Tibial nerve (tissue), 4 donors: ENCODE measurements at regions not wholly inside any gene's neighbourhood (a gene's known extent, or its start where the extent isn't known, plus 50 kb on each side); places are given as distances from the start of the nearest gene placed in this dataset.
"Not testable (repeated sequence)": the region's sequence is repeated elsewhere in the genome, so short reads cannot be mapped to it uniquely, and the experiment has no call there.

Experiments
- DNase-seq, 2 donors: peaks; one replicate each; pipeline ENCODE4 v3.0.0-alpha.2; 2019; ENCODE audit warnings: low spot score in 2 of 2
- H3K27ac ChIP-seq, 4 donors: fragments of 200-600 bp; sonication (generic) in 3 of 4; one replicate each; pipeline ENCODE4 v1.5.1; 2017 to 2019; ENCODE audit warnings: mild to moderate bottlenecking in 1 of 4
- H3K27me3 ChIP-seq, 2 donors: fragments of 200-600 bp; sonication (generic) in 1 of 2; one replicate each; pipeline versions ENCODE4 v1.5.1 to v1.6.0; 2017 to 2019
- H3K36me3 ChIP-seq, 3 donors: fragments of 200-600 bp; sonication (generic); one replicate each; pipeline ENCODE4 v1.5.1; 2018 to 2019
- H3K4me1 ChIP-seq, 4 donors: fragments of 200-600 bp; sonication (generic) in 3 of 4; one replicate each; pipeline ENCODE4 v1.5.1; 2017 to 2019
- H3K4me3 ChIP-seq, 4 donors: fragments of 200-600 bp; sonication (generic) in 3 of 4; one replicate each; pipeline ENCODE4 v1.5.1; 2017 to 2019; ENCODE audit warnings: mild to moderate bottlenecking in 1 of 4, moderate library complexity in 1 of 4
- H3K9me3 ChIP-seq, 4 donors: fragments of 200-600 bp; sonication (generic) in 3 of 4; one replicate each; pipeline ENCODE4 v1.5.1; 2017 to 2019
- EP300 ChIP-seq, 2 donors: sonication (generic); formaldehyde crosslinking; IDR thresholded peaks; one replicate each; pipeline ENCODE4 v1.6.1; 2017; ENCODE audit warnings: antibody characterized with exemption in 2 of 2, mild to moderate bottlenecking in 1 of 2
- POLR2A ChIP-seq, 2 donors: fragments of 450-650 bp; IDR thresholded peaks; one replicate each; pipeline ENCODE4 v1.6.1; 2017; ENCODE audit warnings: antibody characterized with exemption in 2 of 2, mild to moderate bottlenecking in 2 of 2, moderate library complexity in 2 of 2
- WGBS, 2 donors: methylation state at CpG; one replicate each; pipeline ENCODE4 v1.1.5; 2018; 5-methylcytosine and 5-hydroxymethylcytosine counted together
- TF ChIP-seq, protein P1 (sequence below), 5 experiments: fragments of 200-600 bp in 3 of 5; fragments of 450-650 bp in 2 of 5; sonication (generic) in 3 of 5; IDR thresholded peaks; one replicate each; pipeline ENCODE4 v1.5.1; 2016 to 2019; ENCODE audit warnings: antibody characterized with exemption in 5 of 5, mild to moderate bottlenecking in 3 of 5, moderate library complexity in 2 of 5

DNA sequence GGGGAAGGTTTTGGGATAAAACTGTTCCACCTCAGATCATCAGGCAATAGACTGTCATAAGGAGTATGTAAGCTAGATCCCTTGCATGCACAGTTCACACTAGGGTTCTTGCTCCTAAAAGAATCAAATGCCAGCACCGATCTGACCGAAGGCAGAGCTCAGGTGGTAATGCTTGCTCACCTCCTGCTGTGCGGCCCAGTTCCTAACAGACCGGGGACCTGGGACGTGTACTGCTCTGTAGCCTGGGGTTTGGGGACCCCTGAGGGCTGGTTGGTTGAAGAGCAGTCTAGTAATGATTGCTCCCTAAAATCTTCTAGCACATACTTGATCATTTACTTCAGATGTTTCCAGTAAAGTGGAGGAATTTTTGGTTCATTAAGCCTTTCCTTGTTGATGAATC lies 173.1 kb upstream of the SLIT2 start:
- no peaks in the 10 kb centered on the region for H3K4me1 ChIP-seq
- H3K9me3 ChIP-seq = no peaks in the 10 kb centered on the region
- H3K27ac ChIP-seq = no peak overlapping the region
- WGBS, 2 donors = 88 to 92% methylated on average over 5 of the region's 5 CpGs
- no peak for DNase-seq
- TF ChIP-seq, protein P1, sequence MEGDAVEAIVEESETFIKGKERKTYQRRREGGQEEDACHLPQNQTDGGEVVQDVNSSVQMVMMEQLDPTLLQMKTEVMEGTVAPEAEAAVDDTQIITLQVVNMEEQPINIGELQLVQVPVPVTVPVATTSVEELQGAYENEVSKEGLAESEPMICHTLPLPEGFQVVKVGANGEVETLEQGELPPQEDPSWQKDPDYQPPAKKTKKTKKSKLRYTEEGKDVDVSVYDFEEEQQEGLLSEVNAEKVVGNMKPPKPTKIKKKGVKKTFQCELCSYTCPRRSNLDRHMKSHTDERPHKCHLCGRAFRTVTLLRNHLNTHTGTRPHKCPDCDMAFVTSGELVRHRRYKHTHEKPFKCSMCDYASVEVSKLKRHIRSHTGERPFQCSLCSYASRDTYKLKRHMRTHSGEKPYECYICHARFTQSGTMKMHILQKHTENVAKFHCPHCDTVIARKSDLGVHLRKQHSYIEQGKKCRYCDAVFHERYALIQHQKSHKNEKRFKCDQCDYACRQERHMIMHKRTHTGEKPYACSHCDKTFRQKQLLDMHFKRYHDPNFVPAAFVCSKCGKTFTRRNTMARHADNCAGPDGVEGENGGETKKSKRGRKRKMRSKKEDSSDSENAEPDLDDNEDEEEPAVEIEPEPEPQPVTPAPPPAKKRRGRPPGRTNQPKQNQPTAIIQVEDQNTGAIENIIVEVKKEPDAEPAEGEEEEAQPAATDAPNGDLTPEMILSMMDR (IDR thresholded peaks at IDR 0.05) = no peak
- TF ChIP-seq POLR2A (IDR thresholded peaks at IDR 0.05) (no peak), EP300 (IDR thresholded peaks at IDR 0.05) (no peak)
- H3K4me3 ChIP-seq = no peak overlapping the region
- H3K36me3 ChIP-seq = no peaks in the 10 kb centered on the region
- no peaks in the 10 kb centered on the region for H3K27me3 ChIP-seq

DNA sequence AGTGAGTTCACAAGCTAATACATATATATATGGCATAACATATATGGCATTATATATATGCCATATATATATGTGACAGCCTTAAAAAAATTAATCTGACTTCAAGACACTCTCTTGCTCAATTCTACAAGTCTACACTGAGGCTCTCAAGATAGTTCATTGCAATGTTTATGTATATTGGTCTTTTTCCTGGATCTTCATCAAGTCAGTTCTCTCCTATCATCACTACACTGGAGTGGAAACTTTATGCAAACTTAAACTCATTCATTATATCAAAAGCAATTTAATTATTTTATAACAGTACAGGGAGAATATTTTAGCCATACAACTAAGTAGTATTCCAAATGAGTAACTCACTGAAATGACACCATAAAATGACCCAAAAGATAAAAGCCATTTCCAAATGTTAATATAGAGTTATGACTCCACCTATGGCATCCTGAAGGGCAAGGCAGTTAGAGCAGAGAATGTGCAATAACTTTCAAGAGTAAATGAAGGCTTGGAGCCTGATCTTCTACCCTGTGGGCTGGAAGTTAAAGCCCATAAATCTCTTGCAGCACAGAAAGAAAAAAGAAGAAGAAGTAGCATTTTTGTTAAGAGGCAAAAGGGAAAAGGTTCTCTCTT lies 176.3 kb upstream of the SLIT2 start:
- no peak for TF ChIP-seq POLR2A (IDR thresholded peaks at IDR 0.05)
- no peak for TF ChIP-seq EP300 (IDR thresholded peaks at IDR 0.05)
- TF ChIP-seq, protein P1 (IDR thresholded peaks at IDR 0.05) = no peak

DNA sequence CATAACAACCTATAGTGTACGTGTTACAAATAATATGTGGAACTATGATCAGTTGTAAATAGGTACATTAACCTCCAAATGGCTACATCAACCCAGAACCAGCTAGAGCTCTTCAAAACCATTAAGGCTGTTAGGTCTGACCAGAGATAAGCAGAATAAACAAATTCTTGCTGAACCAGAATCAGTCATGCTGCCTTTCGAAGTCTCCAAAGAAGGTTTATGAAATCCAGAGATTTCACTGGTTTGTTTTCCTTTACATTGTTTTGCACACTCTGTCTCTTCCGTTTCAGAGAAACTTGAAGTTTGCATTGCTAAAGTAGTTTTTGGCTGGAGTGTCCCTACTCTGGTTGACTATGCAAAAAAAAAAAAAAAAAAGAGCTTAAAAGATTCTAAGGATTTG lies 177.3 kb upstream of the SLIT2 start:
- Histone ChIP-seq H3K27ac (no peak overlapping the region), H3K4me1 (no peaks in the 10 kb centered on the region), H3K9me3 (no peaks in the 10 kb centered on the region), H3K4me3 (no peak overlapping the region), H3K27me3 (no peaks in the 10 kb centered on the region), H3K36me3 (no peaks in the 10 kb centered on the region)
- WGBS, 2 donors = 76 to 78% methylated on average over 3 of the region's 3 CpGs
- TF ChIP-seq POLR2A (IDR thresholded peaks at IDR 0.05) (no peak), EP300 (IDR thresholded peaks at IDR 0.05) (no peak)
- TF ChIP-seq, protein P1 (IDR thresholded peaks at IDR 0.05) = no peak
- DNase-seq = no peak

More for the DNA sequence above, 176.3 kb upstream of the SLIT2 start:
- DNase-seq = no peak
- Histone ChIP-seq H3K4me1 (no peaks in the 10 kb centered on the region), H3K27ac (no peak overlapping the region), H3K27me3 (no peaks in the 10 kb centered on the region), H3K4me3 (no peak overlapping the region), H3K9me3 (no peaks in the 10 kb centered on the region), H3K36me3 (no peaks in the 10 kb centered on the region)

DNA sequence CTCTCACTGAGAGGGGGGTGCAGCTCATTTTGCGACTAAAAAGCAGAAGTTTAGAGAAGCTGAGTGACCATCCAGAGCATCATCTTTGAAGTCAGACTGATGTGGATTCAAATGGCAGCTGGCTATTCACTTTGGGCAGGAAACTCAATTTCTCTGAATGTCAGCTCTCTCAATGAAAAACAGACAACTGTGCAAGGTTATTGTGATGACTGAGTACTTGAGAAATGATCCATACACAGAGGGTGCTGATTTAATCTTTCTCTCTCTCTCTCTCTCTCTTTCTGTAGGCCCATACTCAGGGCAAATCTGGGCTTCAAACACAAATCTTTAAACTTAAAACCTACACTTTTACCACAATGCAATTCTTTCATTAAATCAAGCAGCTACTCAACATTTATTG lies 185.8 kb upstream of the SLIT2 start:
- Histone ChIP-seq H3K27me3 (no peaks in the 10 kb centered on the region), H3K9me3 (no peaks in the 10 kb centered on the region), H3K27ac (no peak overlapping the region), H3K4me3 (no peak overlapping the region), H3K4me1 (no peaks in the 10 kb centered on the region), H3K36me3 (no peaks in the 10 kb centered on the region)
- no peak for DNase-seq
- WGBS, 2 donors = 56 to 75% methylated on average over 1 of the region's 1 CpG
- TF ChIP-seq POLR2A (IDR thresholded peaks at IDR 0.05) = no peak

DNA sequence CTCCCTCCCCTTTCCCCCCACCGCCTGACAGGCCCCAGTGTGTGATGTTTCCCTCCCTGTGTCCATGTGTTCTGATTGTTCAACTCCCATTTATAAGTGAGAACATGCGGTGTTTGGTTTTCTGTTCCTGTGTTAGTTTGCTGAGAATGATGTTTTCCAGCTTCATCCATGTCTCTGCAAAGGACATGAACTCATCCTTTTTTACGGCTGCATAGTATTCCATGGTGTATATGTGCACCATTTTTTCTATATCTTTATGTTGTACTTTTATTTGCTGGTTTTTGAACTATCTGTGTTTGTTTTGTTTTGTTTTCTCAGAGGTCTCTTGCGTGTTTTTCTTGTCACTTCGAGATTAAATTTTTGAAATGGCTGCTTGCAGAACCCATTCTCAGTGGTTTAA lies 188.8 kb upstream of the SLIT2 start:
- H3K27me3 ChIP-seq, H3K9me3 ChIP-seq: not testable (repeated sequence)
- 94 to 95% methylated on average over 5 of the region's 5 CpGs for WGBS, 2 donors

DNA sequence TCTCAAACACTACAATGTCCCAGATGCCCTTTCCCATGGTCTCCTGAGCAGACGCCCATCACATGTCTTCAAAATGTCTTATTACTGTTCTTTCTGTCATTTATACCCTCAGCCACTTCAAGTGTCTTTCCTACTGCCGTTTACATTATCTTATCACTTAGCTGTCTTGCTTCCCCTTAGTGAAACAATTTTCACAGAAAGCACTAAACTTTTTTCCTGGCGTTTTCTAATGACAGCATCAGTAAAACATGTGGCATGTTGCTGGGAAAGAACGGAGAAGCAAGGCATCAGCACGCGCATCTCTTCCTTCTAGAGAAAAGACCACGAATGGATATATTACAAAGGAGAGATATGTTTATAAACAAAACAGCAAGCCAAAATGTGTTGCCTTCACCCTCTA lies 189.7 kb upstream of the SLIT2 start:
- no peaks in the 10 kb centered on the region for H3K27me3 ChIP-seq
- no peak overlapping the region for H3K27ac ChIP-seq
- no peak overlapping the region for H3K4me3 ChIP-seq
- no peak for DNase-seq
- no peaks in the 10 kb centered on the region for H3K36me3 ChIP-seq
- WGBS, 2 donors = 66 to 71% methylated on average over 7 of the region's 7 CpGs
- TF ChIP-seq EP300 (IDR thresholded peaks at IDR 0.05) (no peak), POLR2A (IDR thresholded peaks at IDR 0.05) (no peak)
- TF ChIP-seq, protein P1 (IDR thresholded peaks at IDR 0.05) = no peak
- H3K9me3 ChIP-seq = no peaks in the 10 kb centered on the region
- H3K4me1 ChIP-seq = no peaks in the 10 kb centered on the region

More for the DNA sequence above, 188.8 kb upstream of the SLIT2 start:
- not testable (repeated sequence) for H3K36me3 ChIP-seq, H3K27ac ChIP-seq, H3K4me3 ChIP-seq, H3K4me1 ChIP-seq, DNase-seq
